ENCODE measurements at regions not wholly inside any gene's neighbourhood (a gene's known extent, or its start where the extent isn't known, plus 50 kb on each side); places are given as distances from the start of the nearest gene placed in this dataset.

DNA sequence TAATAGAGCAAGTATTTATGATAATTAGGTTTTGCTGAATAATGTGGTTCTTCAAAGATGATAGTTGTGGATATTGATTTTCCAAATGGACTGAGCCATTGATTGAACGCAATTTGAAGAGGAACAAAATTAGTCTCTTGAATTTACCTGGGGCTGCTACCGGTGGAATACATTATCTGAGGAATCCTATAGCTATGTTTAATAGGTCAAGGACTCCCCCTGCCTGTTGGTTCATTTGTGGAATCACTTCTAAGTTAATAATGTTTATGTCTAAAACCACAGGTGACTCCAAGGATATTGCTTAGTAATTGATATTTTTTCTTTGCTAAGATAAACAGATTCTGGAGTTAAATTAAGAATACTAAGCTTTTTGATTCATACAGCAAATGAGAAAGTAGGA is 576.0 kb upstream of the PABPC4L start:
- H3K27me3 ChIP-seq = no peaks in the 10 kb centered on the region
- in situ Hi-C loops (cut with MboI; ENCODE audit: low sequenced_read_pairs in 4 of 4) = no loop called here
- H3K36me3 ChIP-seq = no peaks in the 10 kb centered on the region
- TF ChIP-seq CTCF (IDR thresholded peaks at IDR 0.05 in 4 of 5, conservative IDR thresholded peaks at IDR 0.05 in 1 of 5) (no peak), POLR2A (IDR thresholded peaks at IDR 0.05) (no peak)
- no peaks in the 10 kb centered on the region for H3K9me3 ChIP-seq
- ATAC-seq (no peak), DNase-seq (no peak)
- no peak overlapping the region for H3K27ac ChIP-seq
- H3K4me1 ChIP-seq = no peaks in the 10 kb centered on the region
- intact Hi-C loops (cut with DNase I; ENCODE audit: low total_unique reads) = no loop called here
- H3K4me3 ChIP-seq = no peak overlapping the region

GRCh38 chr4:134773497-134774000 is 572.0 kb upstream of the PABPC4L start:
- Histone ChIP-seq H3K4me1 (no peaks in the 10 kb centered on the region), H3K9me3 (no peaks in the 10 kb centered on the region), H3K4me3 (no peak overlapping the region), H3K27me3 (no peaks in the 10 kb centered on the region), H3K36me3 (no peaks in the 10 kb centered on the region), H3K27ac (no peak overlapping the region)
- ATAC-seq (no peak), DNase-seq (no peak)
- in situ Hi-C loops (cut with MboI; ENCODE audit: low sequenced_read_pairs in 4 of 4) = no loop called here
- TF ChIP-seq POLR2A (IDR thresholded peaks at IDR 0.05) (no peak), CTCF (IDR thresholded peaks at IDR 0.05 in 4 of 5, conservative IDR thresholded peaks at IDR 0.05 in 1 of 5) (no peak)
- intact Hi-C loops (cut with DNase I; ENCODE audit: low total_unique reads) = no loop called here

GRCh38 chr4:134762053-134762452 is 560.5 kb upstream of the PABPC4L start:
- no peak for TF ChIP-seq CTCF (IDR thresholded peaks at IDR 0.05 in 4 of 5, conservative IDR thresholded peaks at IDR 0.05 in 1 of 5)
- no peak for TF ChIP-seq POLR2A (IDR thresholded peaks at IDR 0.05)
- in situ Hi-C loops (cut with MboI; ENCODE audit: low sequenced_read_pairs in 4 of 4) = no loop called here
- DNase-seq = no peak
- intact Hi-C loops (cut with DNase I; ENCODE audit: low total_unique reads) = no loop called here
- Histone ChIP-seq H3K36me3 (no peaks in the 10 kb centered on the region), H3K27me3 (no peaks in the 10 kb centered on the region), H3K27ac (no peak overlapping the region), H3K4me1 (no peaks in the 10 kb centered on the region), H3K4me3 (no peak overlapping the region), H3K9me3 (no peaks in the 10 kb centered on the region)
- no peak for ATAC-seq

GRCh38 chr4:134756421-134756820 is 554.8 kb upstream of the PABPC4L start:
- Histone ChIP-seq H3K36me3 (no peaks in the 10 kb centered on the region), H3K9me3 (no peaks in the 10 kb centered on the region), H3K4me1 (no peaks in the 10 kb centered on the region), H3K4me3 (no peak overlapping the region), H3K27me3 (no peaks in the 10 kb centered on the region), H3K27ac (no peak overlapping the region)
- no peak for TF ChIP-seq CTCF (IDR thresholded peaks at IDR 0.05 in 4 of 5, conservative IDR thresholded peaks at IDR 0.05 in 1 of 5)
- TF ChIP-seq POLR2A (IDR thresholded peaks at IDR 0.05) = no peak
- ATAC-seq (no peak), DNase-seq (no peak)
- in situ Hi-C loops (cut with MboI; ENCODE audit: low sequenced_read_pairs in 4 of 4) (no loop called here), intact Hi-C loops (cut with DNase I; ENCODE audit: low total_unique reads) (no loop called here)

DNA sequence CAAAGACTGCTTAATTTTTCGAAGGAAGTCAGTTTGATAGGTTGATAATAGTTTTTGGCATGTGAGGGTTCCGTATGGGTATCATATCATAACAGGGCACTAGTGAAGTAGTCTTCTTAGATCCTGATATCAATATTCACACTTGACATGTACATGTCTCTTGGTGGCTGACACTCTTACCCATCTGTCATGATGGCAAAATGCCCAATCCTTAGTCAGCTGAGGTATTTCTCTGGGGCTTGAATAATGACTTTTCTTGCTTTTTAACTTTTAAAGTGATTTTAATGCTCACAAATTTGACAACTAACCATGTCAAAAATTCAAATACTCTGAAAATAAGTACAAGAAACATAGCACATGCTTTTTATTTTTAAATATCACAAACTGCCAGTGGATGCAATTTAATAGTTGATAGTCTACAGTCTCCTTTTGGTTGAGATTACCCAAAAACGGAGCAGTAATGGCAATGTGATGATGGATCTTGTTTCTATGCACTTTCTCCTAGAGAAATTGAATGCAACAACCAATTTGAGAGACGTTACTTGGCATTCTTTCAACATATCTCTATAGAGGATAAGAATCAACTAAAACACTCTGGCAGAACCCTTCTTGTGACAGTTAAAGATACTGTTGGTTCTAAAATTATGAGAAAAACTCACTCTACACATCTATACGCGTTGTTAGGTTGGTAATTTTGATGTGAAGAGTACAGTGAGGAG is 552.9 kb upstream of the PABPC4L start:
- ATAC-seq = no peak
- in situ Hi-C loops (cut with MboI; ENCODE audit: low sequenced_read_pairs in 4 of 4) = no loop called here

More for the DNA sequence above, 552.9 kb upstream of the PABPC4L start:
- H3K9me3 ChIP-seq = no peaks in the 10 kb centered on the region
- H3K4me3 ChIP-seq = no peak overlapping the region
- no peaks in the 10 kb centered on the region for H3K4me1 ChIP-seq
- H3K27ac ChIP-seq = no peak overlapping the region
- TF ChIP-seq POLR2A (IDR thresholded peaks at IDR 0.05) (no peak), CTCF (IDR thresholded peaks at IDR 0.05 in 4 of 5, conservative IDR thresholded peaks at IDR 0.05 in 1 of 5) (no peak)
- no peaks in the 10 kb centered on the region for H3K36me3 ChIP-seq
- no peaks in the 10 kb centered on the region for H3K27me3 ChIP-seq
- no peak for DNase-seq
- intact Hi-C loops (cut with DNase I; ENCODE audit: low total_unique reads) = no loop called here

All from gastrocnemius medialis (tissue), 4 donors.